ENCODE measurements at regions not wholly inside any gene's neighbourhood (a gene's known extent, or its start where the extent isn't known, plus 50 kb on each side); places are given as distances from the start of the nearest gene placed in this dataset.

GRCh38 chr12:125956186-125956585, 891.0 kb downstream of the AACS start (continued):
- no peak for TF ChIP-seq RNF2 (IDR thresholded peaks at IDR 0.05; ENCODE audit: borderline replicate concordance, low read depth, low read length, missing control alignments, poor library complexity, severe bottlenecking)
